T-helper 17 cell (primary cell): ENCODE measurements at regions not wholly inside any gene's neighbourhood (a gene's known extent, or its start where the extent isn't known, plus 50 kb on each side); places are given as distances from the start of the nearest gene placed in this dataset.

ENCODE experiments used
- ATAC-seq: fragments of 150-1000 bp; cut with Tn5 transposase; 2 replicates; pipeline ENCODE4 v1.10.0; 2021; ENCODE audit warnings: mild to moderate bottlenecking, moderate library complexity
- DNase-seq, 3 donors: peaks; one replicate each; pipeline versions ENCODE4 v3.0.0 to v3.0.0-alpha.2; 2020 to 2021
- H3K9me3 ChIP-seq: one replicate; pipeline ENCODE4 v1.7.0; 2013; ENCODE audit warnings: low read length, mild to moderate bottlenecking; ENCODE audit not compliant: control insufficient read depth, poor library complexity, severe bottlenecking
- H3K27ac Mint-ChIP-seq: one replicate; pipeline ENCODE4 v1.8.0; 2022; ENCODE audit warnings: mild to moderate bottlenecking, moderate library complexity, mixed read lengths
- H3K27me3 Mint-ChIP-seq: one replicate; pipeline ENCODE4 v1.8.0; 2022; ENCODE audit warnings: mixed read lengths
- H3K36me3 Mint-ChIP-seq: one replicate; pipeline ENCODE4 v1.8.0; 2022; ENCODE audit warnings: low read depth, mixed read lengths
- H3K4me1 Mint-ChIP-seq: one replicate; pipeline ENCODE4 v1.8.0; 2022; ENCODE audit warnings: mild to moderate bottlenecking, mixed read lengths
- H3K4me3 Mint-ChIP-seq: one replicate; pipeline ENCODE4 v1.8.0; 2022; ENCODE audit warnings: mild to moderate bottlenecking, moderate library complexity, mixed read lengths

GRCh38 chr13:50581586-50582196, 261.8 kb downstream of the DLEU7 start:
- Mint-ChIP-seq H3K27ac (no peak overlapping the region), H3K4me3 (no peak overlapping the region), H3K4me1 (peaks cover 1% of the 10 kb centered on the region), H3K36me3 (peaks cover 4% of the 10 kb centered on the region), H3K27me3 (no peaks in the 10 kb centered on the region)
- DNase-seq (no peak), ATAC-seq (no peak)
- no peaks in the 10 kb centered on the region for H3K9me3 ChIP-seq

GRCh38 chr13:50584856-50585580, 258.5 kb downstream of the DLEU7 start:
- no peak overlapping the region for H3K27ac Mint-ChIP-seq
- peaks cover 6% of the 10 kb centered on the region for H3K4me1 Mint-ChIP-seq
- no peak overlapping the region for H3K4me3 Mint-ChIP-seq
- no peak for DNase-seq
- ATAC-seq: no peak
- no peaks in the 10 kb centered on the region for H3K27me3 Mint-ChIP-seq
- H3K9me3 ChIP-seq: no peaks in the 10 kb centered on the region
- peaks cover 2% of the 10 kb centered on the region for H3K36me3 Mint-ChIP-seq

GRCh38 chr13:50585674-50586413, 257.6 kb downstream of the DLEU7 start:
- Mint-ChIP-seq H3K36me3 (peaks cover 2% of the 10 kb centered on the region), H3K4me3 (no peak overlapping the region), H3K4me1 (peaks cover 6% of the 10 kb centered on the region), H3K27ac (no peak overlapping the region), H3K27me3 (no peaks in the 10 kb centered on the region)
- no peaks in the 10 kb centered on the region for H3K9me3 ChIP-seq
- ATAC-seq: no peak
- DNase-seq: no peak

GRCh38 chr13:50586414-50587083, 256.9 kb downstream of the DLEU7 start:
- DNase-seq (no peak), ATAC-seq (no peak)
- H3K9me3 ChIP-seq: no peaks in the 10 kb centered on the region
- Mint-ChIP-seq H3K4me1 (peaks cover 6% of the 10 kb centered on the region), H3K4me3 (peak overlapping the region; percentile 53), H3K36me3 (peaks cover 2% of the 10 kb centered on the region), H3K27ac (no peak overlapping the region), H3K27me3 (no peaks in the 10 kb centered on the region)

GRCh38 chr13:50587115-50587514, 256.4 kb downstream of the DLEU7 start:
- Mint-ChIP-seq H3K4me3 (peak overlapping the region; percentile 53), H3K27me3 (no peaks in the 10 kb centered on the region), H3K27ac (no peak overlapping the region), H3K36me3 (peaks cover 2% of the 10 kb centered on the region), H3K4me1 (peaks cover 6% of the 10 kb centered on the region)
- DNase-seq: no peak
- no peaks in the 10 kb centered on the region for H3K9me3 ChIP-seq
- ATAC-seq: no peak

GRCh38 chr13:50587645-50588373, 255.7 kb downstream of the DLEU7 start:
- no peak overlapping the region for H3K27ac Mint-ChIP-seq

GRCh38 chr13:50588491-50589130, 254.9 kb downstream of the DLEU7 start:
- H3K27ac Mint-ChIP-seq: no peak overlapping the region
- no peaks in the 10 kb centered on the region for H3K9me3 ChIP-seq
- no peak overlapping the region for H3K4me3 Mint-ChIP-seq
- DNase-seq: no peak
- no peaks in the 10 kb centered on the region for H3K27me3 Mint-ChIP-seq
- ATAC-seq: no peak
- peaks cover 13% of the 10 kb centered on the region for H3K4me1 Mint-ChIP-seq
- H3K36me3 Mint-ChIP-seq: peaks cover 2% of the 10 kb centered on the region

More at GRCh38 chr13:50587645-50588373, 255.7 kb downstream of the DLEU7 start:
- no peaks in the 10 kb centered on the region for H3K9me3 ChIP-seq
- H3K27me3 Mint-ChIP-seq: no peaks in the 10 kb centered on the region
- no peak overlapping the region for H3K4me3 Mint-ChIP-seq
- peaks cover 2% of the 10 kb centered on the region for H3K36me3 Mint-ChIP-seq
- ATAC-seq (no peak), DNase-seq (no peak)
- H3K4me1 Mint-ChIP-seq: peaks cover 8% of the 10 kb centered on the region

GRCh38 chr13:50589139-50589538, 254.4 kb downstream of the DLEU7 start:
- DNase-seq (no peak), ATAC-seq (no peak)
- Mint-ChIP-seq H3K36me3 (peaks cover 2% of the 10 kb centered on the region), H3K4me3 (no peak overlapping the region), H3K4me1 (peaks cover 15% of the 10 kb centered on the region), H3K27ac (no peak overlapping the region), H3K27me3 (no peaks in the 10 kb centered on the region)
- H3K9me3 ChIP-seq: no peaks in the 10 kb centered on the region

- Mint-ChIP-seq H3K36me3 (peaks cover 2% of the 10 kb centered on the region), H3K27me3 (no peaks in the 10 kb centered on the region), H3K4me3 (no peak overlapping the region), H3K4me1 (peaks cover 20% of the 10 kb centered on the region), H3K27ac (no peak overlapping the region)
- no peak for ATAC-seq
- DNase-seq: no peak
- H3K9me3 ChIP-seq: no peaks in the 10 kb centered on the region
These were observed 253.8 kb downstream of the DLEU7 start for GRCh38 chr13:50589651-50590054.

GRCh38 chr13:50592412-50593155, 250.9 kb downstream of the DLEU7 start:
- DNase-seq (no peak), ATAC-seq (no peak)
- no peaks in the 10 kb centered on the region for H3K9me3 ChIP-seq
- no peaks in the 10 kb centered on the region for H3K27me3 Mint-ChIP-seq
- no peak overlapping the region for H3K27ac Mint-ChIP-seq
- peaks cover 34% of the 10 kb centered on the region for H3K4me1 Mint-ChIP-seq
- no peak overlapping the region for H3K4me3 Mint-ChIP-seq
- no peaks in the 10 kb centered on the region for H3K36me3 Mint-ChIP-seq

- Mint-ChIP-seq H3K27ac (no peak overlapping the region), H3K4me3 (no peak overlapping the region)
These were observed 250.3 kb downstream of the DLEU7 start for GRCh38 chr13:50593207-50593606.

More at GRCh38 chr13:50593207-50593606, 250.3 kb downstream of the DLEU7 start:
- H3K9me3 ChIP-seq: no peaks in the 10 kb centered on the region
- peaks cover 34% of the 10 kb centered on the region for H3K4me1 Mint-ChIP-seq
- peaks cover 2% of the 10 kb centered on the region for H3K36me3 Mint-ChIP-seq
- H3K27me3 Mint-ChIP-seq: no peaks in the 10 kb centered on the region
- DNase-seq (no peak), ATAC-seq (no peak)
